ENCODE measurements at regions not wholly inside any gene's neighbourhood (a gene's known extent, or its start where the extent isn't known, plus 50 kb on each side); places are given as distances from the start of the nearest gene placed in this dataset.
A peak's percentile ranks its signal among the peaks of the same experiment; 100 is the strongest.

DNA sequence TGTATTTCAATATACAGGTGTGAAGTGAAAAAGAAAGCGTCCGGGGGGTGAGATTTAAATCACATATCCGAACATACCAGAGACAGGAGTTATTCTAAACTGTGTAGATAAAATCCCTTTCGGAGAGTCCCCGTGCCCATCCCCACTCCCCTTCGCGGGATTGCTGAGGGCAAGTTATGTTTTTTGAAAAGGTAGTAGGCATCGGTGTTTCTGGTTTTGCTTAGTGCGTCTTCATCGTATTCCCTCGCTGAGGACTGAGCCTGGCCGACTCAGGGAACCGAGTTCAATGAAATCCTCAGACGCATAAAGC, 583.4 kb downstream of the ZEB2 start:
- peak overlapping the region; percentile 42 for H3K4me3 ChIP-seq (replicated peaks; ENCODE audit: low read depth, low read length)
- no peak for TF ChIP-seq CTCF (IDR thresholded peaks at IDR 0.05; ENCODE audit: low read depth, low read length, missing control alignments)
- DNase-seq (ENCODE audit: extremely low read depth, low read depth) = no peak

GRCh38 chr2:143935482-143935752, 584.5 kb downstream of the ZEB2 start:
- no peak for TF ChIP-seq CTCF (IDR thresholded peaks at IDR 0.05; ENCODE audit: low read depth, low read length, missing control alignments)
- no peak for DNase-seq (ENCODE audit: extremely low read depth, low read depth)
- H3K4me3 ChIP-seq (replicated peaks; ENCODE audit: low read depth, low read length) = no peak overlapping the region

DNA sequence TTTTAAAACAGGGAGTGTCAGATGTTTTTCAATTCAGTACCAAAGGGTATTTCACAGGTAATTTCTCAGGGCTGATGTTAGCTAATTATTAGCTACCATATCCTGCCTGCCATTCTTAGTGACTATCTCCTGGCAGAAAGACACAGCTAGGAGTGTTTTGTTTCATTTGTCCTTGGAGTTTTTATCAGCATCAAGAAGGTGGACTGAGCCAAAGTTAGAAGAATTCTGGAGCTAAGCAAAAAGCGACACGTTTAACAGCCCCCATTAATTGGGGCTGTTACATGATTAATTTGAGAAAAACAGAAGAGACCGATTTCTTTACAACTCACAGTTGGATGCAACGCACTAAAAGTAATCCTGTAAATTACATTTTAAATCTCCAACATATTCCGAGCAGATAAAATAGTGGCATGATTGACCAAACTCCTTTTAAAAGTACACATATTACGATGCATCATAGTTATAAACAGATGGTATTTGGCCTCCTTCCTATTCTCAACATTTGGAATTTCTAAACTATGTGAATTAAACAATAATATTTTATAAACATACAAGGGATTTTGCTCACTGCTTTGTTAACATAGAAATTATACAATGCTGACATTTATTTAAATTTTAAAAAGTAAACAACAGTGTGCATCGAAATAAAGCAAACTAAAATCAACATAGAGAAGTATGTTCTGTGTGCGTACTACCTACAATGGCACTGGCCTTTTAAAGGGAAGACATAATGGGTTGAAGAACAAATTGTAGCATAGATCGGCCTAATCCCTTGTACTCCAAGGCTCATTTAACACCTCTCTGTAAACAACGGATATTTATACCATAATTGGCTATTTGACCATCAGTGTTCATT, 585.1 kb downstream of the ZEB2 start:
- TF ChIP-seq CTCF (IDR thresholded peaks at IDR 0.05; ENCODE audit: low read depth, low read length, missing control alignments) = no peak
- no peak for DNase-seq (ENCODE audit: extremely low read depth, low read depth)

DNA sequence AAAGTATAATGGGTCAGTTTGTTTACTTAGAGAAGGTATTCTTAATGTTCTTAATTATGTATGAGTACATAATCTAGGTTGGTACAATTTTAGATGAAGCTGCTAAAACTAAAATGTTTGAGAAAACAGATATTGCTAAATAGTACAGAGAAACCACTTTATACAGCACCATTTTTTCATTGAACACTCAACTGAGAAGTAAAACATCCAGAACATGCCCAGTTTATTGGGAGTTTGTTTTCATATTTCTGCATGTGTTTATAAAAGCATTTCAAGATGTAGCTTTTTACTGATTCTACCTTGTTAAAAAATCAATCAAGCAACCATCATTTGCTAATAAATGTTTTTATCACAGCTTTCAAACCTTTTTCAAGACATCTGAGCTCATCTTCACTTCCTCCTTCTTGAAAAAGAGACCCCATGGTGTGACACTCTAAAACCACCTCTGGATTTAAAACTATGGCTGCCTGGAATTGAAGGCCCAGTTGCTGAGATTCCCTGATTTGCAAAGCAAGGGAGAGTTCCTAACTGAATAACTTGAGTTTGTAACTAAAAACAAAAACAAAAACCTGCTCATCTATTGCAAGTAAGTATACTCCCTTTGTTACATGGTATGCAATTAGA, 585.9 kb downstream of the ZEB2 start:
- no peak overlapping the region for H3K4me3 ChIP-seq (replicated peaks; ENCODE audit: low read depth, low read length)
- no peak for DNase-seq (ENCODE audit: extremely low read depth, low read depth)
- TF ChIP-seq CTCF (IDR thresholded peaks at IDR 0.05; ENCODE audit: low read depth, low read length, missing control alignments) = no peak

More for the DNA sequence above, 585.1 kb downstream of the ZEB2 start:
- H3K4me3 ChIP-seq (replicated peaks; ENCODE audit: low read depth, low read length) = no peak overlapping the region

GRCh38 chr2:143930891-143931290, 589.0 kb downstream of the ZEB2 start:
- no peak for TF ChIP-seq CTCF (IDR thresholded peaks at IDR 0.05; ENCODE audit: low read depth, low read length, missing control alignments)
- no peak for DNase-seq (ENCODE audit: extremely low read depth, low read depth)
- no peak overlapping the region for H3K4me3 ChIP-seq (replicated peaks; ENCODE audit: low read depth, low read length)

- TF ChIP-seq CTCF (IDR thresholded peaks at IDR 0.05; ENCODE audit: low read depth, low read length, missing control alignments) = no peak
- no peak overlapping the region for H3K4me3 ChIP-seq (replicated peaks; ENCODE audit: low read depth, low read length)
- no peak for DNase-seq (ENCODE audit: extremely low read depth, low read depth)
These were observed 591.3 kb downstream of the ZEB2 start for GRCh38 chr2:143928613-143929012.
